IMR-90 (cell line): ENCODE measurements at regions not wholly inside any gene's neighbourhood (a gene's known extent, or its start where the extent isn't known, plus 50 kb on each side); places are given as distances from the start of the nearest gene placed in this dataset.

Experiments
- ATAC-seq: fragments of 200-7000 bp; cut with Tn5 transposase; 2 replicates; pipeline ENCODE4 v1.9.1; 2020; ENCODE audit warnings: low read depth, mild to moderate bottlenecking, moderate library complexity
- BruUV-seq: library from RNA; stranded (reverse); fragments of 400-500 nt; replicated peaks from 2 replicates; lab custom pipeline; 2021; lab: Mats Ljungman, UMichigan
- CTCF ChIA-PET: fragments of 300-600 bp; formaldehyde crosslinking; extraction: SDS; loops from one replicate; lab custom pipeline; 2021; ENCODE audit warnings: antibody characterized with exemption; lab: Yijun Ruan, JAX
- POLR2A ChIA-PET: fragments of 300-600 bp; sonication (Branson Sonifier 250); formaldehyde crosslinking; loops from one replicate; lab custom pipeline; 2022; ENCODE audit warnings: antibody characterized with exemption; ENCODE audit not compliant: unreplicated experiment; lab: Charles Lee
- DNase-seq: peaks from one replicate; pipeline ENCODE4 v3.0.0; 2013
- H2AFZ ChIP-seq: replicated peaks from 2 replicates; pipeline ENCODE3; 2013; ENCODE audit warnings: low read length, mild to moderate bottlenecking; ENCODE audit not compliant: poor library complexity
- H2AK5ac ChIP-seq: 2 replicates; pipeline ENCODE4 v1.6.1; 2013; ENCODE audit warnings: low read depth, low read length, inconsistent platforms
- H2AK9ac ChIP-seq: replicated peaks from 2 replicates; pipeline ENCODE3; 2013; ENCODE audit warnings: mild to moderate bottlenecking, low read depth, low read length, moderate library complexity; ENCODE audit not compliant: poor library complexity
- H2BK120ac ChIP-seq: 2 replicates; pipeline ENCODE4 v1.6.1; 2013; ENCODE audit warnings: low read depth, low read length, inconsistent platforms
- H2BK15ac ChIP-seq: 3 replicates; pipeline ENCODE4 v1.6.1; 2013; ENCODE audit warnings: low read depth, low read length, inconsistent platforms
- H2BK20ac ChIP-seq: 2 replicates; pipeline ENCODE4 v1.6.1; 2013; ENCODE audit warnings: low read depth, mild to moderate bottlenecking, inconsistent platforms, low read length, moderate library complexity
- H2BK5ac ChIP-seq: 2 replicates; pipeline ENCODE4 v1.6.1; 2013; ENCODE audit warnings: mild to moderate bottlenecking, low read depth, low read length, inconsistent platforms; ENCODE audit not compliant: poor library complexity, severe bottlenecking
- H3K14ac ChIP-seq: replicated peaks from 2 replicates; pipeline ENCODE4 v1.6.1; 2013; ENCODE audit warnings: low read depth, low read length, inconsistent platforms
- H3K18ac ChIP-seq: 2 replicates; pipeline ENCODE4 v1.6.1; 2013; ENCODE audit warnings: low read depth, low read length, control low read depth
- H3K23ac ChIP-seq: 2 replicates; pipeline ENCODE4 v1.6.1; 2013; ENCODE audit warnings: low read depth, low read length, inconsistent platforms
- H3K27ac ChIP-seq: 2 replicates; pipeline ENCODE4 v1.5.1; 2013; ENCODE audit warnings: mild to moderate bottlenecking, control low read depth, low read length; ENCODE audit not compliant: insufficient read depth
- H3K27me3 ChIP-seq: 2 replicates; pipeline ENCODE4 v1.6.1; 2013; ENCODE audit warnings: low read length; ENCODE audit not compliant: control insufficient read depth, insufficient read depth
- H3K36me3 ChIP-seq: 2 replicates; pipeline ENCODE4 v1.6.1; 2013; ENCODE audit warnings: low read length, mixed read lengths; ENCODE audit not compliant: control insufficient read depth, insufficient read depth
- H3K4ac ChIP-seq: 2 replicates; pipeline ENCODE4 v1.6.1; 2013; ENCODE audit warnings: low read depth, low read length, inconsistent platforms
- H3K4me1 ChIP-seq: 2 replicates; pipeline ENCODE4 v1.6.1; 2013; ENCODE audit warnings: low read length, mixed read lengths; ENCODE audit not compliant: control insufficient read depth, insufficient read depth
- H3K4me2 ChIP-seq: 2 replicates; pipeline ENCODE4 v1.6.1; 2013; ENCODE audit warnings: low read depth, mild to moderate bottlenecking, control low read depth, low read length, moderate library complexity
- H3K4me3 ChIP-seq: 2 replicates; pipeline ENCODE4 v1.5.1; 2013; ENCODE audit warnings: low read depth, mild to moderate bottlenecking, control low read depth, low read length, moderate library complexity; ENCODE audit not compliant: insufficient read depth
- H3K56ac ChIP-seq: 2 replicates; pipeline ENCODE4 v1.6.1; 2013; ENCODE audit warnings: low read length, inconsistent platforms; ENCODE audit not compliant: insufficient read depth; ENCODE audit errors: extremely low read depth
- H3K79me1 ChIP-seq, 2 experiments: 2 replicates each; pipeline ENCODE4 v1.6.1; 2013; ENCODE audit warnings: low read length in 2 of 2, inconsistent platforms in 1 of 2, low read depth in 1 of 2
- H3K9ac ChIP-seq: 2 replicates; pipeline ENCODE4 v1.6.1; 2013; ENCODE audit warnings: low read depth, low read length, control low read depth
- H3K9me1 ChIP-seq: 2 replicates; pipeline ENCODE4 v1.6.1; 2013; ENCODE audit warnings: low read length, inconsistent platforms; ENCODE audit not compliant: insufficient read depth
- H3K9me3 ChIP-seq: 2 replicates; pipeline ENCODE4 v1.6.1; 2013; ENCODE audit warnings: low read length; ENCODE audit not compliant: control insufficient read depth, insufficient read depth
- H4K20me1 ChIP-seq: 2 replicates; pipeline ENCODE4 v1.6.1; 2013; ENCODE audit warnings: low read length, inconsistent platforms; ENCODE audit not compliant: insufficient read depth
- H4K5ac ChIP-seq: 2 replicates; pipeline ENCODE4 v1.6.1; 2013; ENCODE audit warnings: mild to moderate bottlenecking, low read depth, low read length, control low read depth
- H4K8ac ChIP-seq, 2 experiments: 2 replicates each; pipeline ENCODE4 v1.6.1; 2013; ENCODE audit warnings: low read depth in 2 of 2, low read length in 2 of 2, control low read depth in 1 of 2, inconsistent platforms in 1 of 2
- H4K91ac ChIP-seq: 2 replicates; pipeline ENCODE4 v1.6.1; 2013; ENCODE audit warnings: low read depth, low read length, inconsistent platforms; ENCODE audit not compliant: insufficient read depth
- CEBPB ChIP-seq: IDR thresholded peaks from 2 replicates; pipeline ENCODE4 v1.6.1; 2012; ENCODE audit warnings: low read depth, low read length, improper control_type of control experiment
- NFE2L2 ChIP-seq: fragments of 150-350 bp; IDR thresholded peaks from 2 replicates; pipeline ENCODE4 v1.6.1; 2016; ENCODE audit warnings: low read depth, mild to moderate bottlenecking, low read length
- RAD21 ChIP-seq: IDR thresholded peaks from 2 replicates; pipeline ENCODE4 v1.6.1; 2012; ENCODE audit warnings: low read length, improper control_type of control experiment
- RFX5 ChIP-seq: IDR thresholded peaks from 2 replicates; pipeline ENCODE4 v1.8.0; 2012; ENCODE audit warnings: low read depth, mild to moderate bottlenecking, low read length, moderate library complexity
- WGBS, 2 experiments: methylation state at CpG; one replicate each; pipeline versions ENCODE4 v1.1.5 to v1.1.7; 2013; ENCODE audit warnings: missing lambda C conversion rate in 2 of 2; ENCODE audit not compliant: insufficient read length in 1 of 2; ENCODE audit errors: extremely low coverage in 2 of 2; 5-methylcytosine and 5-hydroxymethylcytosine counted together
- dilution Hi-C: fragments of 300-500 bp; cut with HindIII; formaldehyde crosslinking; loops from one replicate; pipeline ENCODE4 v1.14.3; 2018; ENCODE audit warnings: low sequenced_read_pairs; ENCODE audit not compliant: unreplicated experiment
- in situ Hi-C: fragments of 300-500 bp; cut with MboI; formaldehyde crosslinking; loops from 3 replicates; pipeline ENCODE4 v1.14.3; 2019; ENCODE audit warnings: low sequenced_read_pairs, inconsistent platforms, mixed read lengths
- intact Hi-C: fragments of 100-400 bp; cut with micrococcal nuclease; formaldehyde crosslinking; loops from 2 replicates; pipeline ENCODE4 v1.10.0; 2022

DNA sequence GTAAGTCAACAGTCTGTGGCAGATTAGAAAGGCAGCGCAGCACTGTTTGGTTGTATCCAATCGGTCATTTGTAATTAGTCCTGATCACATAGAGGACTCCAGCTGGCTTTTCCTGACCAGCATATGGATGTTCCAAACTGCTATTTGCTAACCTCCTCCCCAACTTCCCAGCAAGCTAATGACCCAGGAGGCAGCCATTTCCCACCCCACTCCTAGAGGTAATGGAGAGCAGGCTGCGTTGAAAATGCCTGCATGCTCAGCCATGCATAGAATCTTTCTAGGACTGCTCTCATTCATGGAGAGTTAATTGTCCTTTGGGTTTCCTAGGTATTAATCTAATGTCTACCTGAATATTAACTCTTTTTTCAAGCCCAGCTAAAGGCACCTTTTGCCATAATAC is 850.6 kb upstream of the WWC1 start:
- Histone ChIP-seq H3K27me3 (no peaks in the 10 kb centered on the region), H3K23ac (no peak overlapping the region), H3K27ac (no peak overlapping the region), H2BK20ac (no peak overlapping the region), H3K56ac (no peak overlapping the region), H4K20me1 (no peaks in the 10 kb centered on the region), H2AK5ac (no peak overlapping the region), H3K4me2 (no peak overlapping the region), H2AK9ac (no peak overlapping the region), H3K9ac (no peak overlapping the region), H4K8ac (no peak overlapping the region), H3K14ac (no peak overlapping the region), H3K9me1 (no peaks in the 10 kb centered on the region), H3K9me3 (no peaks in the 10 kb centered on the region; the same call in 1 of the 2 replicates), H3K79me1 (no peaks in the 10 kb centered on the region), H3K18ac (no peak overlapping the region), H3K4me1 (no peaks in the 10 kb centered on the region), H4K5ac (no peak overlapping the region), H3K4me3 (no peak overlapping the region), H2BK120ac (no peak overlapping the region), H2AFZ (no peak overlapping the region), H3K36me3 (no peaks in the 10 kb centered on the region), H2BK5ac (no peak overlapping the region), H2BK15ac (no peak overlapping the region), H3K4ac (no peak overlapping the region), H4K91ac (no peak overlapping the region)
- dilution Hi-C loops: no loop called here
- ATAC-seq: no peak
- BruUV-seq: no TSS peak
- DNase-seq: no peak
- intact Hi-C loops: no loop called here
- TF ChIP-seq RAD21: no peak
- TF ChIP-seq CEBPB: no peak
- TF ChIP-seq RFX5: no peak
- TF ChIP-seq NFE2L2: no peak
- ChIA-PET CTCF (no interaction called here), POLR2A (no interaction called here)
- no CpG with 5 or more reads among the region's 3 CpGs for WGBS, 2 experiments
- in situ Hi-C loops: no loop called here
